Parathyroid adenoma (tissue), 2 donors: ENCODE measurements at regions not wholly inside any gene's neighbourhood (a gene's known extent, or its start where the extent isn't known, plus 50 kb on each side); places are given as distances from the start of the nearest gene placed in this dataset.

Experiments
- H2AFZ ChIP-seq: fragments of 300-600 bp; sonication (generic); one replicate; pipeline ENCODE4 v1.7.0; 2017; ENCODE audit warnings: antibody characterized with exemption, mild to moderate bottlenecking
- H3K27ac ChIP-seq: fragments of 300-600 bp; sonication (generic); one replicate; pipeline ENCODE4 v1.7.0; 2017
- H3K27me3 ChIP-seq: fragments of 300-600 bp; sonication (generic); one replicate; pipeline ENCODE4 v1.7.0; 2017; ENCODE audit warnings: low read length; ENCODE audit not compliant: control insufficient read depth, insufficient read depth
- H3K36me3 ChIP-seq: fragments of 300-600 bp; sonication (generic); one replicate; pipeline ENCODE4 v1.7.0; 2017; ENCODE audit warnings: low read length; ENCODE audit not compliant: control insufficient read depth, insufficient read depth
- H3K4me1 ChIP-seq: fragments of 300-600 bp; sonication (generic); one replicate; pipeline ENCODE4 v1.7.0; 2017; ENCODE audit warnings: control low read depth
- H3K4me2 ChIP-seq: fragments of 300-600 bp; sonication (generic); one replicate; pipeline ENCODE4 v1.7.0; 2017; ENCODE audit warnings: low read length
- H3K4me3 ChIP-seq: fragments of 300-600 bp; sonication (generic); one replicate; pipeline ENCODE4 v1.7.0; 2017; ENCODE audit warnings: low read depth, low read length
- H3K79me2 ChIP-seq: fragments of 300-600 bp; sonication (generic); one replicate; pipeline ENCODE4 v1.7.0; 2017; ENCODE audit warnings: control low read depth
- H3K9ac ChIP-seq: fragments of 300-600 bp; sonication (generic); one replicate; pipeline ENCODE4 v1.7.0; 2017; ENCODE audit warnings: mild to moderate bottlenecking
- H3K9me3 ChIP-seq: fragments of 300-600 bp; sonication (generic); one replicate; pipeline ENCODE4 v1.7.0; 2017; ENCODE audit warnings: low read length; ENCODE audit not compliant: control insufficient read depth
- TF ChIP-seq, protein P1 (sequence below): fragments of 300-600 bp; sonication (generic); IDR thresholded peaks from one replicate; pipeline ENCODE4 v1.7.0; 2017; ENCODE audit warnings: antibody characterized with exemption, mild to moderate bottlenecking
- donor health status: primary hyperparathyroidism.

GRCh38 chr9:129237803-129238202, 59.7 kb upstream of the IER5L start:
- H3K27me3 ChIP-seq: no peaks in the 10 kb centered on the region
- H3K9ac ChIP-seq: no peak overlapping the region
- H3K36me3 ChIP-seq: no peaks in the 10 kb centered on the region
- no peaks in the 10 kb centered on the region for H3K79me2 ChIP-seq
- H3K4me3 ChIP-seq: no peak overlapping the region
- no peak overlapping the region for H3K27ac ChIP-seq
- H3K4me2 ChIP-seq: no peak overlapping the region
- no peak overlapping the region for H2AFZ ChIP-seq
- no peaks in the 10 kb centered on the region for H3K4me1 ChIP-seq
- no peaks in the 10 kb centered on the region for H3K9me3 ChIP-seq
- TF ChIP-seq, protein P1, sequence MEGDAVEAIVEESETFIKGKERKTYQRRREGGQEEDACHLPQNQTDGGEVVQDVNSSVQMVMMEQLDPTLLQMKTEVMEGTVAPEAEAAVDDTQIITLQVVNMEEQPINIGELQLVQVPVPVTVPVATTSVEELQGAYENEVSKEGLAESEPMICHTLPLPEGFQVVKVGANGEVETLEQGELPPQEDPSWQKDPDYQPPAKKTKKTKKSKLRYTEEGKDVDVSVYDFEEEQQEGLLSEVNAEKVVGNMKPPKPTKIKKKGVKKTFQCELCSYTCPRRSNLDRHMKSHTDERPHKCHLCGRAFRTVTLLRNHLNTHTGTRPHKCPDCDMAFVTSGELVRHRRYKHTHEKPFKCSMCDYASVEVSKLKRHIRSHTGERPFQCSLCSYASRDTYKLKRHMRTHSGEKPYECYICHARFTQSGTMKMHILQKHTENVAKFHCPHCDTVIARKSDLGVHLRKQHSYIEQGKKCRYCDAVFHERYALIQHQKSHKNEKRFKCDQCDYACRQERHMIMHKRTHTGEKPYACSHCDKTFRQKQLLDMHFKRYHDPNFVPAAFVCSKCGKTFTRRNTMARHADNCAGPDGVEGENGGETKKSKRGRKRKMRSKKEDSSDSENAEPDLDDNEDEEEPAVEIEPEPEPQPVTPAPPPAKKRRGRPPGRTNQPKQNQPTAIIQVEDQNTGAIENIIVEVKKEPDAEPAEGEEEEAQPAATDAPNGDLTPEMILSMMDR: no peak

DNA sequence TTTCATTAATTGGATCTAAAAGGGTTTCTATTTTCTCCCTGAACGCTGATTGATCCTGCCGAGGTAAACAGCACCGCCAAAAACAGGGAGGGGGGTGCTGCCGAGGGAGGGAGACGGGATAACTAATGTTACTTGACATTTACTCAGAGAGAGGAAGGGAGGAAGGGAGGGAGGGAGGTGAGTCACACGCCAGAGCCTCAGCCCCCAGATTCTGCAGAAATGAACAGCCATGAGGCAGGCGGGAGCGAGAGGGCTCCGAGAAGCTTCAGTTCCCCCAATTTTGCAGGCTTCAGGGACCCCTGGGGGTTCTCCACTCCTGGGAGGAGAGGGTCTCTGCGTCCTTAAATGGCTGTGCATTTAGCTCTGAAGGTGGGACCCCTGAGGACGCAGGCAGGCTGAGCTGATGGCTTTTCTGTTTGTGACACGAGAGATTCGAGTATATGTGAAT, 59.1 kb upstream of the IER5L start:
- Histone ChIP-seq H3K79me2 (no peaks in the 10 kb centered on the region), H3K4me3 (no peak overlapping the region), H3K9ac (no peak overlapping the region), H3K4me2 (no peak overlapping the region), H3K9me3 (no peaks in the 10 kb centered on the region), H3K4me1 (no peaks in the 10 kb centered on the region), H3K27me3 (no peaks in the 10 kb centered on the region), H3K36me3 (no peaks in the 10 kb centered on the region), H2AFZ (no peak overlapping the region), H3K27ac (no peak overlapping the region)
- TF ChIP-seq, protein P1: no peak

DNA sequence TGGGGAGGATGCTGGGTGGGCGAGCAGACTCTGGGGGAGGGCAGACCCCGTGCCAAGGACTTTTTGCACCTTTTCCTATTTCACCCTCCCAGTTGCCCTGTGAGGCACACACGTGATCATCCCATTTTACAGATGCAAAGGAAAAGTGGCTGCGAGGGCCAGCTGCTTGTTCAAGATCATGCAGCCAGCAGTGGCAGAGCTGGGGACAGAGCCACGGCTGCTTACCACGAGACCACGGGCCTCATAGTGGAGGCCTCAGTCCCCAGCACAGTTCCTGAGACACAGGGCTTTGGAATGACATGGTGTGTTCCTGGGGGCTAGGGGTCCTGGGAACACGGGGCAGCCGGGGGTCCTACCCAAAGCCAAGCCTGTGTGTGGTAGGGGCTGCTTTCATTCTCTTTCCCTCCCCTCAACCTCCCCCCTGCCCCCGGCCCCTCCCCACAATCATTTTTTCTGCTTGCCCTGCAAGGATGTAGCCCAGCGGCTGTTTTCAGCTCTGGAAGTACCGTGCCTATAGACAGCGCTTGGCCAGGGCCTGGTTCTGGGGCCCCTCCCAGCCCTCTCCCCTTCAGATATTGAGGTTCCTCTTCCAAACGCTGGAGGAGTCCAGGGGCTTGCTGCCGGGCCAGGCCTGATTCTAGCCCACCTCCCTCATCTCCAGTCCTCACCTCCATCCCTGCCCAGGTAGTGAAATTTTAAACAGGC, 58.5 kb upstream of the IER5L start:
- Histone ChIP-seq H3K4me1 (no peaks in the 10 kb centered on the region), H3K9me3 (no peaks in the 10 kb centered on the region), H3K36me3 (no peaks in the 10 kb centered on the region), H3K27me3 (no peaks in the 10 kb centered on the region), H3K79me2 (no peaks in the 10 kb centered on the region), H3K9ac (no peak overlapping the region), H2AFZ (no peak overlapping the region), H3K4me2 (no peak overlapping the region), H3K4me3 (no peak overlapping the region), H3K27ac (no peak overlapping the region)
- TF ChIP-seq, protein P1: no peak

DNA sequence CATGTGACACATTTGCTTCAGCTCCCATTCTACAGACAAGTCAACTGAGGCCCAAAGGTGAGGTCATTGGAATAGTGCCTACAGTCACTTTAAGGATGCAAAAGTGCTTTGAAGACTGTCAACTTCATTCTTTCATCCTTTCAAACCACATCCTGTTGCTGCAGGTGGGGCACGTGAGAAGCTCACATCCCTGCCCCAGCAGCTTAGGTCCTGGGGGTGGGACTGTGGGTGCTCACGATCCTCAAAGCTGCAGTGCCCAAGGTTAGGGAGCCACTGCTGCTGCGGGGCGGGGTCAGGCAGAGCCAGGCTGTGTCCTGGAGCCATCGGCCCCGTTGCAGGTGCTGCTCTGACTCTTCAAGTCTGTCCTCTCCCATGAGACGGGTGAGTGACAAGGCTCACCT, 57.9 kb upstream of the IER5L start:
- no peak overlapping the region for H3K9ac ChIP-seq
- H3K4me3 ChIP-seq: no peak overlapping the region
- H3K36me3 ChIP-seq: no peaks in the 10 kb centered on the region
- H3K27ac ChIP-seq: no peak overlapping the region
- no peaks in the 10 kb centered on the region for H3K27me3 ChIP-seq
- H3K9me3 ChIP-seq: no peaks in the 10 kb centered on the region
- H2AFZ ChIP-seq: no peak overlapping the region
- TF ChIP-seq, protein P1: no peak
- no peaks in the 10 kb centered on the region for H3K79me2 ChIP-seq
- H3K4me2 ChIP-seq: no peak overlapping the region
- no peaks in the 10 kb centered on the region for H3K4me1 ChIP-seq
